GM21526 (cell line): ENCODE measurements at regions not wholly inside any gene's neighbourhood (a gene's known extent, or its start where the extent isn't known, plus 50 kb on each side); places are given as distances from the start of the nearest gene placed in this dataset.
"Not testable (repeated sequence)": the region's sequence is repeated elsewhere in the genome, so short reads cannot be mapped to it uniquely, and the experiment has no call there.

Source experiments
- ATAC-seq: cut with Tn5 transposase; IDR thresholded peaks from one replicate; pipeline ENCODE4 v1.9.1; 2021; ENCODE audit warnings: moderate library complexity; ENCODE audit not compliant: unreplicated experiment, low FRiP score

GRCh38 chr6:97876711-97877110 lies 593.7 kb upstream of the MMS22L start:
- ATAC-seq: no peak

GRCh38 chr6:97882755-97883154 lies 599.7 kb upstream of the MMS22L start:
- no peak for ATAC-seq

DNA sequence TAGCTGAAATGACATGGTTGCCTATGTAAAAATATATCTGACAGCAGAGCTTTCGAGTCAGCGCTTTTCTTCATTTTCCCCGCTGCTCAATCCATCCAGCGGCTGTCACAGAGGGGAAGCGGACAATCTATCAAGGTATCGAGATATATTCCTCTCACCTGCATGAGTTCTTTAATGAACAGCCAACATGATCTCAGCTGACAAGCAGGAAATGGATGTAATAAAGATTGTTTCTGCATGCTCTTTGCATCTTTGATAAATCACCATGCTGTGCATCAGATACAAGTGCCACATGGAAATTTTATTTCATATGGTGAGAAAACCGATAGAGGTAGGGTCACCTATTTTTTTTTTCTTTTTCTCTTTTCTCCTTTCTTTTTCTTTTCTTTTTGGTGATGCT lies 602.3 kb upstream of the MMS22L start:
- no peak for ATAC-seq

DNA sequence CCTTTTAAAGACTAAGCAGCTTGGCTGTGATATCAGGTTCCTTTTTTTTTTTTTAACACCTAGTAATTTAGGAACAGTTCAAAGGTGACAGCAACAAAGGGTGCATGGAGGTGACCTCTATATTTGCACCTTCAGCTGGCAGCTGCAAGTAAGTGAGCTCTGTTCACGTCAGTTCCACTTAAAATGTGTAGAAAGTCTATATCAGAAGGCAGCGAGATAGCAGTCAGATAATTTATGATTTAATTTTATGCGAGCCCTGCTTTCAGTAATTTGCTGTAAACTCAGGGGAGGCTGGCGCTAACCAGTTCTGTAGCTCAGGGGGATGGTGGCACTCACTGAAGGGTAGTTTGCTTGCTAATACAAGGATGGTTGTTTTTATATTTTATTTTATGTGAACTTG lies 602.8 kb upstream of the MMS22L start:
- ATAC-seq: no peak

DNA sequence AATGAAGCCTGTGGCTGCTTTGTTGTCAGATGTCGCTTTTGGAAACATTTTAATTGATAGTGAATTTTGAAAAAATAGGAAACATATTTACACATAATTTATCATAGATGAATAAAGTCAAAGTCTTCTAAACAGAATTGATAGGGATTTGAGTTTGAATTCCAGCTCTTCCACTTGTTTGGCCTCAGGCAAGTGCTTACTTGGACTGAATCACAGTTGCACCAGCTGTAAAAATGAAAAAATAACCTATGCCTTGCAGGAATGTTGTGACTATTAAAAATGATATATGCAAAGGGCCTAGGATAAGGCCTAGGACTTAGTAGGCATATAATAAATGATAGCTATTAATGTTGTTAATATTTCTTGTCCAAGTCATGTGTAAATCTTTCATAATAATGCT lies 618.5 kb upstream of the MMS22L start:
- ATAC-seq: no peak

- no peak for ATAC-seq
Measured at GRCh38 chr6:97909380-97909779, 626.4 kb upstream of the MMS22L start.

- no peak for ATAC-seq
Measured at GRCh38 chr6:97913721-97914120, 630.7 kb upstream of the MMS22L start.

DNA sequence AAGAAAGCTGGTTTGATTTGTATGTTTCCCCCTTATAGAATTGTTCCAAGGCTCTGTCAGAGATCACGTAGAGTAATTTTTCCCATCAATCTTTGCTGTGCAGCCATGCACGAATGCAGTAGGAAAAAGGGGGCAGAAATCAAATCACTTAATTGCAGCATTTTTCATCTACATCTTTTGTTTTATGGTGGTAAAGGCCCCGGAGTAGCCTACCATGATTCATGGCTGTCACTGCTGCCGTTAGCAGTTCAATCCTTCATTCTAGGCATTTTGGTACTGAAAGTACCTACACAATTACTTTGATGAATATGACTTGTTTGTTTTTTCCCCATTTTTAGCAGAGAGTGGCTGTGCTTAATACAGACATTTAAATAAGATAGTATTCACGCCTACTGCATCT lies 631.9 kb upstream of the MMS22L start:
- no peak for ATAC-seq

DNA sequence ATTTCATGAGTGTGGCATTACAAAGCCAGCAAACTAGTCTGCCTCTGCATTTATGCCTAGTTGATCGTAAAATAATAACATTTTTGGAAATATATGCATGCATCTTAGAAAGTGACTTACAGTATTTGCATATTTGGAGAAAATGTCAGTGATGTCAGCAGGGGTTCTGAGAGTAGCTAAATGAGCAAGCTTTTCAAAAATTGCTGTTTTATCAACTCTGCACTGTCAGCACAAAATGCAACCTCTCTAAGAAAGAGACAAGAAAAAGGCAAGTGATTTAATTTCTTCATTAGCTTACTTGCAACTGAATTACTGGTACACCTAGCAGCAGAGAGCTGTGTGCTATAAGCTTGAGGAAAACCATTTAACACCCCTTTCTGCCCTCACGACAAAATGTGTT lies 632.5 kb upstream of the MMS22L start:
- ATAC-seq: no peak

DNA sequence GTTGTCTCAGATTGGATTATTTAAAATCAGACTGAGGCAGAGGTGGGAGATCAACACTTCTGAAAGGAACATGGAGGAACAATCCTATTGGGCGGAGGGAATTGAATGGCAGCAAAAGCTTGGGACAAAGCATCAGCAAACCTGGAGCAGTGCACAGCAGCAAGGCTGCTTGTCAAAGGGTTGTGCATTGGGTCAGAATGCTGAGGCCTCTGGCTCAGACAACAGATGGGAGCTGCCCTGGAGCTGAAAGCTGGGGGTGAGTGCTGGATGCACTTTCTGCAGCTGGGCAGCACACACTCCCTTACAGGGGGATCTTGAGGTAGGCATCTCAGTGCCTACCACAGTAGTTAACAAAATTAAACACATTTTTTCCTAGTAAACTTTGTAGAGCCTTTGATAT lies 634.4 kb upstream of the MMS22L start:
- ATAC-seq: no peak

- no peak for ATAC-seq
Measured at GRCh38 chr6:97919046-97919445, 636.0 kb upstream of the MMS22L start.

DNA sequence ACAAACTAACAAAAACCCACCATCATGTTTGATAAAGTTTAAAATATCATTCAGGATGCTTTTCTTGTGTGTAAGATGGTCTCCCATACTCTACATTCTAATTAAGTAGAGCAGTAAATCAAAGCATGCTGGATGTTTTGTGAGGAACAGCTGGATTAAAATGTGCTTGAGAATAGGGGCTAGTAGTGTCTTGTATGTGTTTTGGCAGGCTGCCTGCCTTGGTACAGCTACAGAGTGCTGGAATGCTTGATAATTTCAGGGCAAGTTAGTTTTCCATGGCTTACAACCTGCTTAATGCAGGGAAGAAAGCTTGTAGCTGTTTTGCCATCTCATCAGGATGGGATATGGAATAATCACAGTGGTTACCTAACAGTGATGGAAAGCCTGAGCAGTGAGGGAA lies 636.6 kb upstream of the MMS22L start:
- ATAC-seq: no peak

DNA sequence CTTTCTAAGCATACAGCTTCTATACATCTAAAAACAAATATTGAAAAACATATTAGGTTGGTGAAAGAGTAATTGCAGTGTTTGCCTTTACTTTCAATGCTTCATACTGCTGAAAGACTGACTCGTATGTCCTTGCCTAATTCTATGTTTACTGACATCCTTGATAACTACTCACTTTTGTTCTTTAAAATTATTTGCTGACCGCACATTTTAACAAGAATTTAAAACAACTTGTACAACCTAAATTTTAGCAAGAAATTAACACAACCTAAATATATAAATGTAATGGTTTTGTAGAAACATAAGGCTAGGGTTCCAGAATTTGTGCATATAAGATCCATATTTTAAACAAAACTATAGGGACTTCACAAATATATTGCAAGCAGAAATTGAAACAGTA lies 640.2 kb upstream of the MMS22L start:
- no peak for ATAC-seq

DNA sequence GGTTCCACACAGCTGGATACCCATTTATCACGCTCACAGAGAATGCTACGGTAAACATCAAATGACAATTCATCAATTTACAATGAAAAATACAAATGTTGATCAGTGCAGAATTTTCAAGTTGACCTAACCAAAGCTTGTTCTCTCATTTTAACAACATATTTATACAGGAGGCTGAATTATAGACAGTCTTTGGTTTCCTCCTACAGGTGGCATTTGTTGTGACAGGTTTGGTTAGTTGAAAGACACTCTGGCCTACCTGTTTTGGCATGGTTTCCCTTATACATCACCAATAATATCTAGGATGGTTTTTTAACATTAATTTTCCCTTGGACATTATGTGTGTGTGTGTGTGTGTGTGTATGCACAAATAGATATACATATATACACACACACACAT lies 642.5 kb upstream of the MMS22L start:
- ATAC-seq: no peak

- ATAC-seq: no peak
Measured at GRCh38 chr6:97939440-97940168, 656.6 kb upstream of the MMS22L start.

DNA sequence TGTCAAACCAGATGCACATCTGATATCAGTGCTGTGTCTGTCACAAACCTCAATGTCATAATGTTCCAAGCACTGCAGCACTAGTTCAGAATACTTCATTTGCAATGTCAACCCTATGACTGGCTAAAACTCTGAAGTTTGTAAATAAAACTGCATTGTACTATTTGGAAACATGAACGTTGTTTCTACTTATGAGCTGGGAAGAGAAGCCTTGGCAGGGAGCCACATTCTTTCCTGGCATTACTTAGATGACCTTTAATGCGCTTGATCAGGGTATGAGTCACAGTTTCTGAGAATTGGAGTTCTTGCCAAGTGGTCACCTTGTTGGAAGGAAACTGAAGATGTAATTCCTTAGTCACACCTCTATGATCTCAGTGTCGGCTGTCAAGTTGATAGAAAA lies 664.8 kb upstream of the MMS22L start:
- no peak for ATAC-seq

DNA sequence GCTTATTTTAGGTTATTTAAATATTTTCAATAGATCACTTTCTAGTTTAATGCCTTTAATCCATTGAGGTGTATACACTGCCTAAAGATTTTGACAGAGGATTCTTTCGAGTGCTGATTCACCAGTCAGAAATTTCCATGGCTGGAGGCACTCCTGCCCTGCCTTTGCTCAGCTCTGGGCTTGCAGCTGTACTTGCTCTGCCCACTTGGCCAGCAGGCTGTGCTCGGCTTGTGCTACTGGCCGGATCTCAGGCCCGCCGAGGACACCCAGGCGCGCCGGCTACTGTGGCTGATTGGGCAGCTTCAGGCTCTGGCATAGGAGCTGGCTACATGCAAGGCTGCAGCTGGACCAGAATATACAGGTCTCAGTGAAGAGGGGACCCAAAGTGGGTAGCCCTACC lies 675.1 kb upstream of the MMS22L start:
- ATAC-seq: no peak

- ATAC-seq: no peak
Measured at GRCh38 chr6:97963193-97963592, 680.2 kb upstream of the MMS22L start.

DNA sequence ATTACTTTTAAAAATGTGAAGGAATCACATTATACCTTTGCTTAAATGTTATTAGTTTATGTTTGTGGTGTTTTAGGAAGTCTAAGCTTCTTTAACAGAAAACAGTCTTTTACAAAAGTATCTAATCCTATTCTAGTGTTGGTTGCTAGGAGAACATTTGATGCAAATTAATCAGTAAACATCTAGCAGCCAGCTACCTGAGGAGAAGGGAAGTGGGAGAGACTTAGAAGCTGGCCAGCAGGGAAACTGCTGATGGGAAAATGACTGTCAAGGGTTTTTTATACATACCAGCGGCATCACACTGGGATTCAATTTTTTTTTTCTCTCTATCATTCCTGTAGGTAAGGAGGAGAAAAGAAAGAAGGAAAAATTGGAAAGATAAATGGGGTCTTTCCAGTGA lies 686.0 kb upstream of the MMS22L start:
- ATAC-seq: no peak

- ATAC-seq: no peak
Measured at GRCh38 chr6:97977084-97977483, 694.1 kb upstream of the MMS22L start.

GRCh38 chr6:97978855-97979271 lies 695.8 kb upstream of the MMS22L start:
- ATAC-seq: no peak

- not testable (repeated sequence) for ATAC-seq
Measured at GRCh38 chr6:97979285-97979684, 696.3 kb upstream of the MMS22L start.

- ATAC-seq: no peak
Measured at GRCh38 chr6:97989451-97989850, 706.4 kb upstream of the MMS22L start.
